Adrenal gland (tissue), 9 donors: ENCODE measurements at regions not wholly inside any gene's neighbourhood (a gene's known extent, or its start where the extent isn't known, plus 50 kb on each side); places are given as distances from the start of the nearest gene placed in this dataset.

Source experiments
- DNase-seq, 7 donors: peaks; one replicate each; pipeline ENCODE4 v3.0.0-alpha.2; 2019 to 2020
- H3K27ac ChIP-seq, 5 donors: fragments of 200-600 bp; sonication (generic) in 4 of 5; 1 replicate in 3 of 5; 2 replicates in 2 of 5; pipeline versions ENCODE4 v1.5.1 to v1.8.0; 2016 to 2020; ENCODE audit warnings: mild to moderate bottlenecking in 1 of 5
- H3K27me3 ChIP-seq: fragments of 200-600 bp; 2 replicates; pipeline ENCODE4 v1.8.0; 2021
- H3K36me3 ChIP-seq, 2 donors: fragments of 200-600 bp; replicated peaks in 1 of 2; 1 replicate in 1 of 2; 2 replicates in 1 of 2; pipeline versions ENCODE4 v1.5.1 to v1.8.0; 2018 to 2022
- H3K4me1 ChIP-seq, 2 donors: fragments of 200-600 bp; replicated peaks in 1 of 2; 1 replicate in 1 of 2; 2 replicates in 1 of 2; pipeline versions ENCODE4 v1.5.1 to v1.8.0; 2018 to 2021
- H3K4me3 ChIP-seq, 4 donors: fragments of 200-600 bp; sonication (generic) in 3 of 4; one replicate each; pipeline ENCODE4 v1.5.1; 2016 to 2018
- H3K9me3 ChIP-seq, 3 donors: fragments of 200-600 bp; sonication (generic) in 1 of 3; replicated peaks in 1 of 3; 1 replicate in 2 of 3; 2 replicates in 1 of 3; pipeline versions ENCODE4 v1.5.1 to v1.8.0; 2016 to 2021
- CTCF ChIP-seq, 6 experiments: fragments of 450-650 bp in 4 of 6; fragments of 200-600 bp in 2 of 6; sonication (generic) in 1 of 6; IDR thresholded peaks; 1 replicate in 5 of 6; 2 replicates in 1 of 6; pipeline versions ENCODE4 v1.5.1 to v1.8.0; 2016 to 2021; ENCODE audit warnings: antibody characterized with exemption in 6 of 6, mild to moderate bottlenecking in 2 of 6, moderate library complexity in 1 of 6
- POLR2A ChIP-seq, 2 donors: fragments of 450-650 bp; IDR thresholded peaks; one replicate each; pipeline ENCODE4 v1.6.1; 2017; ENCODE audit warnings: antibody characterized with exemption in 2 of 2, mild to moderate bottlenecking in 2 of 2, moderate library complexity in 1 of 2
- WGBS, 4 donors: extraction: QIAGEN DNeasy Blood & Tissue Kit in 2 of 4; methylation state at CpG; one replicate each; pipeline versions ENCODE4 v1.1.5 to v1.1.7; 2013 to 2017; 5-methylcytosine and 5-hydroxymethylcytosine counted together
- intact Hi-C, 2 donors: fragments of 100-400 bp; cut with DNase I; formaldehyde crosslinking; loops; one replicate each; pipeline versions ENCODE4 v1.14.1 to v1.15.0; 2022 to 2023
- donor health status: healthy with polysubstance abuse.
- donor health status: Bipolar disorder and iron deficiency.
- donor health status: DM: yes; HTN: yes; CAD: no.
- donor health status: DM: no; HTN: no; CAD: no.
- donor health status: DM: no; HTN: no; CAD: no.

- Histone ChIP-seq H3K9me3 (no peaks in the 10 kb centered on the region), H3K4me3 (no peak overlapping the region), H3K4me1 (no peaks in the 10 kb centered on the region), H3K36me3 (no peaks in the 10 kb centered on the region), H3K27ac (no peak overlapping the region), H3K27me3 (no peaks in the 10 kb centered on the region)
- TF ChIP-seq CTCF (IDR thresholded peaks at IDR 0.05): no peak
- no peak for TF ChIP-seq POLR2A (IDR thresholded peaks at IDR 0.05)
- intact Hi-C loops: loop anchor here in 1 of 2 donors (10.0 kb wide), 1 partner anchor 57 kb away; no protein-coding TSS in a partner anchor
- DNase-seq: no peak
- 68 to 81% (median 76%) methylated on average over 5 of the region's 5 CpGs for WGBS, 4 donors
These were observed 353.1 kb upstream of the MON1B start for GRCh38 chr16:76837872-76838271.

- Histone ChIP-seq H3K9me3 (no peaks in the 10 kb centered on the region), H3K36me3 (no peaks in the 10 kb centered on the region), H3K27ac (no peak overlapping the region), H3K4me1 (no peaks in the 10 kb centered on the region), H3K4me3 (no peak overlapping the region), H3K27me3 (no peaks in the 10 kb centered on the region)
- DNase-seq: peak in 2 of 7 donors; percentile 8 to 12
- TF ChIP-seq CTCF (IDR thresholded peaks at IDR 0.05): peak in 5 of 6 experiments; percentile 34 to 48 (median 46)
- no peak for TF ChIP-seq POLR2A (IDR thresholded peaks at IDR 0.05)
- intact Hi-C loops: loop anchor here in 1 of 2 donors (10.0 kb wide), 1 partner anchor 191 kb away; no protein-coding TSS in a partner anchor
- 83 to 88% (median 87%) methylated on average over 5 of the region's 5 CpGs for WGBS, 4 donors
These were observed 336.8 kb upstream of the MON1B start for GRCh38 chr16:76854234-76854633.

- DNase-seq: no peak
- WGBS, 4 donors: 67 to 84% (median 75%) methylated on average over 1 of the region's 1 CpG
- Histone ChIP-seq H3K4me3 (no peak overlapping the region), H3K4me1 (no peaks in the 10 kb centered on the region), H3K36me3 (no peaks in the 10 kb centered on the region), H3K27me3 (no peaks in the 10 kb centered on the region), H3K9me3 (no peaks in the 10 kb centered on the region), H3K27ac (no peak overlapping the region)
- TF ChIP-seq POLR2A (IDR thresholded peaks at IDR 0.05) (no peak), CTCF (IDR thresholded peaks at IDR 0.05) (no peak)
- intact Hi-C loops: loop anchor here in 1 of 2 donors (10.0 kb wide), 1 partner anchor 189 kb away; no protein-coding TSS in a partner anchor
These were observed 334.9 kb upstream of the MON1B start for GRCh38 chr16:76856112-76856511.

- 31 to 57% (median 46%) methylated on average over 1 of the region's 1 CpG for WGBS, 4 donors
These were observed 333.6 kb upstream of the MON1B start for GRCh38 chr16:76857402-76857801.

More at GRCh38 chr16:76857402-76857801, 333.6 kb upstream of the MON1B start:
- intact Hi-C loops: loop anchor here in 1 of 2 donors (10.0 kb wide), 1 partner anchor 187 kb away; no protein-coding TSS in a partner anchor
- H3K27ac ChIP-seq: no peak overlapping the region
- H3K4me3 ChIP-seq: no peak overlapping the region
- H3K36me3 ChIP-seq: no peaks in the 10 kb centered on the region
- no peak for DNase-seq
- H3K4me1 ChIP-seq: no peaks in the 10 kb centered on the region
- no peaks in the 10 kb centered on the region for H3K27me3 ChIP-seq
- TF ChIP-seq CTCF (IDR thresholded peaks at IDR 0.05): no peak
- no peak for TF ChIP-seq POLR2A (IDR thresholded peaks at IDR 0.05)
- no peaks in the 10 kb centered on the region for H3K9me3 ChIP-seq
